ENCODE measurements at regions not wholly inside any gene's neighbourhood (a gene's known extent, or its start where the extent isn't known, plus 50 kb on each side); places are given as distances from the start of the nearest gene placed in this dataset.

DNA sequence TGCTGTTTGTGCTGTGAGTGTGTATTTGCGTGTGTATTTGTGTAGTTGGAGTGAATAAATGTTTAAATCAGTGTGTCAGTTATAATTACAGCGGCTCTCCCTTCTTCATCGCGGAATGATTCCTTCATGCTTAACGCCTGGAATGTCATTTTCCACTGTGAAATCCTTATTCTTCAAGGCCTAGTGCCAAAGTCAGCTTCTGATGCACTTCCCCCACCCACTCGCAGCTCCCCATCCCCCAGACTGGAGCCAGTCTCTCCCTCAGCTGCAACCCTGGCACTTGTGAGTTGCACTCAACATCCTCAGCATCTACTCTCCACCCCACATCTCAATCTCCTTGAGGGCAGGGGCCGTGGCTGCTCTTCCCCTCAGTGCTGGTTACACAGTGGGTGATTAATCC lies 583.0 kb downstream of the BCOR start:
- TF ChIP-seq, protein P1, sequence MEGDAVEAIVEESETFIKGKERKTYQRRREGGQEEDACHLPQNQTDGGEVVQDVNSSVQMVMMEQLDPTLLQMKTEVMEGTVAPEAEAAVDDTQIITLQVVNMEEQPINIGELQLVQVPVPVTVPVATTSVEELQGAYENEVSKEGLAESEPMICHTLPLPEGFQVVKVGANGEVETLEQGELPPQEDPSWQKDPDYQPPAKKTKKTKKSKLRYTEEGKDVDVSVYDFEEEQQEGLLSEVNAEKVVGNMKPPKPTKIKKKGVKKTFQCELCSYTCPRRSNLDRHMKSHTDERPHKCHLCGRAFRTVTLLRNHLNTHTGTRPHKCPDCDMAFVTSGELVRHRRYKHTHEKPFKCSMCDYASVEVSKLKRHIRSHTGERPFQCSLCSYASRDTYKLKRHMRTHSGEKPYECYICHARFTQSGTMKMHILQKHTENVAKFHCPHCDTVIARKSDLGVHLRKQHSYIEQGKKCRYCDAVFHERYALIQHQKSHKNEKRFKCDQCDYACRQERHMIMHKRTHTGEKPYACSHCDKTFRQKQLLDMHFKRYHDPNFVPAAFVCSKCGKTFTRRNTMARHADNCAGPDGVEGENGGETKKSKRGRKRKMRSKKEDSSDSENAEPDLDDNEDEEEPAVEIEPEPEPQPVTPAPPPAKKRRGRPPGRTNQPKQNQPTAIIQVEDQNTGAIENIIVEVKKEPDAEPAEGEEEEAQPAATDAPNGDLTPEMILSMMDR (IDR thresholded peaks at IDR 0.05) = no peak
- TF ChIP-seq EP300 (IDR thresholded peaks at IDR 0.05) (no peak), POLR2A (IDR thresholded peaks at IDR 0.05) (no peak)
- no peaks in the 10 kb centered on the region for H3K27me3 ChIP-seq
- 65 to 72% (median 69%) methylated on average over 7 of the region's 7 CpGs for WGBS, 3 donors
- H3K4me3 ChIP-seq = no peak overlapping the region
- H3K9me3 ChIP-seq = no peaks in the 10 kb centered on the region
- DNase-seq = no peak
- H3K27ac ChIP-seq = no peak overlapping the region
- no peaks in the 10 kb centered on the region for H3K36me3 ChIP-seq
- intact Hi-C loops (cut with DNase I) = no loop called here
- no peaks in the 10 kb centered on the region for H3K4me1 ChIP-seq (ENCODE audit: insufficient read depth)

DNA sequence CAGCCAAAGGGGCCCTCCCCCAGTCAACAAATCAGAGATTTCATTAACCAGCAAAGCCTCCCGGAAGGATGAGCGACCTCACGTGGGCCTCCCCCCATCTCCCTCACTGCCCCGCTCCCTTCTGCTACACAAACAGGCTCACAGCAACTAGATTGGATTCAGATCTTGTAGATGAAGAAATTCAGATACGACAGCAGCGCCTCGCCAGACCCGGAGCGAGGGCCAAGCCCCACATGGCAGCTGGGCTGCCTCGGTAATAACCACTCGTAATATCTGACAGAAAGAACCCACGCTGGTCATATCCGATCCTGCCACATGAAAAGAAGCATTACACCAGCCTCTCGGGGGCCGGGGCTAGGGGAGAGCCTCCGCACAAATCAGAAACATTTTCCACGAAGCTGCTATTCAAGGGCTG lies 581.3 kb downstream of the BCOR start:
- WGBS, 3 donors = 85 to 88% (median 87%) methylated on average over 17 of the region's 17 CpGs
- DNase-seq = no peak
- Histone ChIP-seq H3K27me3 (no peaks in the 10 kb centered on the region), H3K9me3 (no peaks in the 10 kb centered on the region), H3K36me3 (no peaks in the 10 kb centered on the region), H3K4me1 (ENCODE audit: insufficient read depth) (no peaks in the 10 kb centered on the region), H3K4me3 (no peak overlapping the region), H3K27ac (no peak overlapping the region)
- intact Hi-C loops (cut with DNase I) = no loop called here
- TF ChIP-seq EP300 (IDR thresholded peaks at IDR 0.05) (no peak), POLR2A (IDR thresholded peaks at IDR 0.05) (no peak)
- TF ChIP-seq, protein P1 (IDR thresholded peaks at IDR 0.05) = no peak

DNA sequence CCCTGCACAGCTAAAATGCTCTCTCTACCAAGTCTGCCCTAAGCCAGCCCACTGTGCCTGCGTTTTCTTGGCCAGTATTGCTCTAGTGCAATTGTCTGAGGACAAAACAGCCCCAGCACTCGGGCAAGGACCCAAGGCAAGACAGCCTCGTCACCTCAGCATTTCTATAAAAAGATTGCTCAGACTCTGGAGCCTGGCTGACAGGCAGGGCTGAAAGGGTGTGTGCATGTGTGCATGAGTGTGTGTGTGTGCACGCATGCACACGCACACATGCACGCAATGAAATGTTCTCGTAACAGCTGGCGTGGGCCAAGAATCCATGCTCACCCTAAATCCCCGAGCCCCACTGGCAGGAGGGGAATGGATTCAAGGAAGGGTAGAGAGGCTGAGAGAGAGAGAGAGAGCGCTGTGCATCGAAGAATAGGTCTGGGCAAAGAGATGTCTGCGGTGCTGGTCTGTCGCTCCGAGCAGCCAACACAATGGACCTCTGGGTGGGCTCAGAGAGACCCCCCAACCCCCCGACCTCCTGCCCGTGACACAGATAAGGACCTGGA lies 579.2 kb downstream of the BCOR start:
- TF ChIP-seq POLR2A (IDR thresholded peaks at IDR 0.05) = no peak
- TF ChIP-seq, protein P1 (IDR thresholded peaks at IDR 0.05) = no peak
- TF ChIP-seq EP300 (IDR thresholded peaks at IDR 0.05) = no peak
- H3K36me3 ChIP-seq = no peaks in the 10 kb centered on the region
- H3K4me1 ChIP-seq (ENCODE audit: insufficient read depth) = no peaks in the 10 kb centered on the region
- no peaks in the 10 kb centered on the region for H3K27me3 ChIP-seq
- H3K9me3 ChIP-seq = no peaks in the 10 kb centered on the region
- H3K27ac ChIP-seq = no peak overlapping the region
- H3K4me3 ChIP-seq = no peak overlapping the region
- WGBS, 3 donors = 63 to 75% (median 68%) methylated on average over 16 of the region's 16 CpGs
- intact Hi-C loops (cut with DNase I) = no loop called here
- DNase-seq = no peak

DNA sequence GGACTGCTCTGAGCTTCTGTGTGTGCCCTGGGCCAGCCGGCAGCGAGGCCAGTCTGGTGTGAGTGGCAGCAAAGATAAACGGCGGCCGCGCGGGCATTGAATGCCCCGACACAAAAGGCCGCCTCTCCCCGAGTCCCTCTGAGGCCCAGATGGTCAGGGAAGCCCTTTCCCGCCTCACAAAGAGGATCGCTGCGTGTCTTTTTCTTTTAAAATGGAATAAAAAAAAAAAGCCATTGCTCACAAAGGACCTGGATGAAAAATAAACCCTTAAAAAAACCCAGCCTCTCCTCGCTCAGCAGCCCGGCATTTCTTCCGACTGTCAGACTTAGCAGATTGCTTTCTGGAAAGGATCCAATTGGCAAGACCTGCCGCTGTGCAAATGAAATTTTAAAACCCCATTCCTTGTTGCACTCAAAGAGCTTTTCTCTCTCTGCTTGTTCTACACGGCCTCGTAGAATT lies 578.7 kb downstream of the BCOR start:
- Histone ChIP-seq H3K4me1 (ENCODE audit: insufficient read depth) (no peaks in the 10 kb centered on the region), H3K27ac (no peak overlapping the region), H3K36me3 (no peaks in the 10 kb centered on the region), H3K4me3 (no peak overlapping the region), H3K27me3 (no peaks in the 10 kb centered on the region), H3K9me3 (no peaks in the 10 kb centered on the region)
- peak in 3 of 5 donors; percentile 48 to 58 (median 52) for DNase-seq
- intact Hi-C loops (cut with DNase I) = no loop called here
- 28 to 36% (median 36%) methylated on average over 19 of the region's 19 CpGs for WGBS, 3 donors
- TF ChIP-seq, protein P1 (IDR thresholded peaks at IDR 0.05) = no peak
- TF ChIP-seq POLR2A (IDR thresholded peaks at IDR 0.05) = no peak
- TF ChIP-seq EP300 (IDR thresholded peaks at IDR 0.05) = no peak

All from ovary (tissue), 7 donors.